Kidney (tissue), 13 donors: ENCODE measurements at regions not wholly inside any gene's neighbourhood (a gene's known extent, or its start where the extent isn't known, plus 50 kb on each side); places are given as distances from the start of the nearest gene placed in this dataset.
A peak's percentile ranks its signal among the peaks of the same experiment; 100 is the strongest.

Experiments
- DNase-seq, 5 donors: peaks; one replicate each; pipeline ENCODE4 v3.0.0-alpha.2; 2013 to 2020
- FAIRE-seq: peaks from 2 replicates; lab custom pipeline; 2012; peaks lifted over from hg19 to GRCh38; lab: Jason Lieb, UNC
- H3K27ac ChIP-seq, 2 donors: one replicate each; pipeline ENCODE4 v1.7.0; 2013; ENCODE audit warnings: low read depth in 2 of 2, low read length in 2 of 2, inconsistent platforms in 1 of 2
- H3K27me3 ChIP-seq: one replicate; pipeline ENCODE4 v1.7.1; 2013; ENCODE audit warnings: low read length, inconsistent platforms; ENCODE audit not compliant: control insufficient read depth, insufficient read depth
- H3K36me3 ChIP-seq, 3 donors: one replicate each; pipeline versions ENCODE4 v1.7.0 to v1.7.1; 2013; ENCODE audit warnings: low read length in 3 of 3, control low read depth in 1 of 3, inconsistent platforms in 1 of 3; ENCODE audit not compliant: insufficient read depth in 3 of 3, control insufficient read depth in 2 of 3
- H3K4me1 ChIP-seq, 3 donors: one replicate each; pipeline versions ENCODE4 v1.7.0 to v1.7.1; 2013; ENCODE audit warnings: low read length in 3 of 3, inconsistent platforms in 1 of 3, low read depth in 1 of 3; ENCODE audit not compliant: control insufficient read depth in 2 of 3, insufficient read depth in 2 of 3
- H3K4me3 ChIP-seq, 3 donors: one replicate each; pipeline versions ENCODE4 v1.7.0 to v1.8.1; 2013; ENCODE audit warnings: low read length in 3 of 3, control low read depth in 1 of 3, inconsistent platforms in 1 of 3
- H3K9ac ChIP-seq, 3 donors: one replicate each; pipeline versions ENCODE4 v1.7.0 to v1.7.1; 2013; ENCODE audit warnings: low read length in 3 of 3, control low read depth in 1 of 3, inconsistent platforms in 1 of 3
- H3K9me3 ChIP-seq, 3 donors: one replicate each; pipeline versions ENCODE4 v1.7.0 to v1.7.1; 2013; ENCODE audit warnings: low read length in 3 of 3, control low read depth in 1 of 3, inconsistent platforms in 1 of 3; ENCODE audit not compliant: control insufficient read depth in 2 of 3, insufficient read depth in 1 of 3
- intact Hi-C: fragments of 100-400 bp; cut with DNase I; formaldehyde crosslinking; loops from one replicate; pipeline ENCODE4 v1.11.1; 2022
- TF ChIP-seq, protein P1 (sequence below): IDR thresholded peaks from 3 replicates; pipeline ENCODE4 v1.5.1; 2012; ENCODE audit warnings: mild to moderate bottlenecking, moderate library complexity, borderline replicate concordance; ENCODE audit not compliant: insufficient read depth; ENCODE audit errors: extremely low read depth
- donor health status: control.
- donor health status: control.
- donor health status: control.
- donor health status: control.
- donor health status: control.
- donor health status: DM: yes; HTN: yes; CAD: no.
- donor health status: Normal renal cell carcinoma (clear cell type).

DNA sequence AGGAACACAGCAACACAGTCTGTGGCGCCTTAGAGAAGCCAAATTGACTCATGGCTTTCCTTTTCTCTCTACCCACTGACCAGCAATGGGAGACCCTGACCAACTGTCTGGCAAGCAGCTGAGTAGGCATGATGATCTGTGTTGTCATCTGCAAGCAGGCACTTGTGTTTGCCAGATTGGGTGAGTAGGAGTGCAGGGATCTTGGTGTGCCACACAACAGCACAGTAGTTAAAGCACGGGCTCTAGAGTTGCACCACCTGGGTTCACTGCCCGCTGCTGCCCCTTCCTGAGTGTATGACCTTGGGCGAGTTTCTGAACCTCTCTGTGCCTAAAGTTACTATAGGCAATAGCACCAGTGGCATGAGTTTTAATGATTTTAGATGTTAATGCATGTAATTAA, 95.7 kb upstream of the CD53 start:
- Histone ChIP-seq H3K27me3 (no peaks in the 10 kb centered on the region), H3K4me1 (peaks cover 0 to 8% (median 0%) of the 10 kb centered on the region in 3 donors), H3K36me3 (no peaks in the 10 kb centered on the region), H3K9me3 (no peaks in the 10 kb centered on the region), H3K4me3 (no peak overlapping the region), H3K27ac (no peak overlapping the region), H3K9ac (no peak overlapping the region)
- FAIRE-seq (no peak), DNase-seq (no peak)
- TF ChIP-seq, protein P1, sequence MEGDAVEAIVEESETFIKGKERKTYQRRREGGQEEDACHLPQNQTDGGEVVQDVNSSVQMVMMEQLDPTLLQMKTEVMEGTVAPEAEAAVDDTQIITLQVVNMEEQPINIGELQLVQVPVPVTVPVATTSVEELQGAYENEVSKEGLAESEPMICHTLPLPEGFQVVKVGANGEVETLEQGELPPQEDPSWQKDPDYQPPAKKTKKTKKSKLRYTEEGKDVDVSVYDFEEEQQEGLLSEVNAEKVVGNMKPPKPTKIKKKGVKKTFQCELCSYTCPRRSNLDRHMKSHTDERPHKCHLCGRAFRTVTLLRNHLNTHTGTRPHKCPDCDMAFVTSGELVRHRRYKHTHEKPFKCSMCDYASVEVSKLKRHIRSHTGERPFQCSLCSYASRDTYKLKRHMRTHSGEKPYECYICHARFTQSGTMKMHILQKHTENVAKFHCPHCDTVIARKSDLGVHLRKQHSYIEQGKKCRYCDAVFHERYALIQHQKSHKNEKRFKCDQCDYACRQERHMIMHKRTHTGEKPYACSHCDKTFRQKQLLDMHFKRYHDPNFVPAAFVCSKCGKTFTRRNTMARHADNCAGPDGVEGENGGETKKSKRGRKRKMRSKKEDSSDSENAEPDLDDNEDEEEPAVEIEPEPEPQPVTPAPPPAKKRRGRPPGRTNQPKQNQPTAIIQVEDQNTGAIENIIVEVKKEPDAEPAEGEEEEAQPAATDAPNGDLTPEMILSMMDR: no peak
- intact Hi-C loops: loop anchor here (5.0 kb wide), 1 partner anchor 155 kb away; no protein-coding TSS in a partner anchor

DNA sequence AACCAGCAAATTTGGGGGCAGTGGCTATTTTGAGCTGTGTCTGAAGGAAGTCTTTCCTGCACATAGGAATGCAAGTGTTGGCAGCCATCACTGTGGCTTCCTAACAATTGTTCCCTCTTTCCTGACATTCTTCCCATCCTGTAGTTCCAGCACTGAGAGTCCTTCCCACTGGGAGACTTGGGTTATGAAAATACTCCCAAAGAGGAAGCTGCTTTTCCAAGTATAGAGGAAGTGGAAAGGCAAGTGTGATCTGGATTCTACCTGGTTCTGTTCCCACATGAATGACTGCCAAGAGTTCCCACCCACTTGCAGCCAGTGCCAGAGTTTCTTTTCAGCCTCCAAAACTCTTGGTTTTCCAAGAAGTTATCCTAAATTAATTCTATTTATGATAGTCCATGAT, 98.5 kb upstream of the CD53 start:
- H3K4me3 ChIP-seq: no peak overlapping the region
- H3K27me3 ChIP-seq: no peaks in the 10 kb centered on the region
- peaks cover 0 to 2% (median 0%) of the 10 kb centered on the region in 3 donors for H3K4me1 ChIP-seq
- DNase-seq (peak in 1 of 5 donors; percentile 13), FAIRE-seq (no peak)
- TF ChIP-seq, protein P1: no peak
- H3K9ac ChIP-seq: no peak overlapping the region
- no peak overlapping the region for H3K27ac ChIP-seq
- intact Hi-C loops: no loop called here
- no peaks in the 10 kb centered on the region for H3K36me3 ChIP-seq
- H3K9me3 ChIP-seq: no peaks in the 10 kb centered on the region

DNA sequence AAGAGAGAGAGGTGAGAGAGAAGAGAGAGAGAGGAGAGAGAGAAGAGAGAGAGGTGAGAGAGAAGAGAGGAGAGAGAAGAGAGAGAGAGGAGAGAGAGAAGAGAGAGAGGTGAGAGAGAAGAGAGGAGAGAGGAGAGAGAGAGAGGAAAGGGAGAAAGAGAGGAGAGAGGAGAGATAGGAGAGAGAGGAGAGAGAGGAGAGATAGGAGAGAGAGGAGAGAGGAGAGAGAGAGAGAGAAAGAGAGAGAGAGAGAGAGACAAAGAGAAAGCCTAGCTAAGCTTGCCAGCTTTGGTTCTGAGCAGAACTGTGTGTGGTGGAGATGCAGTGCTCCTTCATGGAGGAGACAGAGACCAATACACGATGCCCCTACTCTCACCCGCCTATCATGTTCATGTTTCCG, 99.1 kb upstream of the KCNA3 start:
- Histone ChIP-seq H3K27ac (no peak overlapping the region), H3K4me3 (no peak overlapping the region), H3K9me3 (no peaks in the 10 kb centered on the region), H3K4me1 (peaks cover 0 to 2% (median 0%) of the 10 kb centered on the region in 3 donors), H3K9ac (no peak overlapping the region), H3K36me3 (no peaks in the 10 kb centered on the region), H3K27me3 (no peaks in the 10 kb centered on the region)
- TF ChIP-seq, protein P1: no peak
- DNase-seq (no peak), FAIRE-seq (no peak)
- intact Hi-C loops: no loop called here
